GM18502 (cell line): ENCODE measurements at regions not wholly inside any gene's neighbourhood (a gene's known extent, or its start where the extent isn't known, plus 50 kb on each side); places are given as distances from the start of the nearest gene placed in this dataset.

ENCODE experiments used
- ATAC-seq: cut with Tn5 transposase; IDR thresholded peaks from one replicate; pipeline ENCODE4 v1.9.1; 2021; ENCODE audit warnings: mild to moderate bottlenecking; ENCODE audit not compliant: unreplicated experiment, poor library complexity

GRCh38 chr12:93191423-93191822 lies 186.3 kb upstream of the NUDT4 start:
- ATAC-seq, result no peak

DNA sequence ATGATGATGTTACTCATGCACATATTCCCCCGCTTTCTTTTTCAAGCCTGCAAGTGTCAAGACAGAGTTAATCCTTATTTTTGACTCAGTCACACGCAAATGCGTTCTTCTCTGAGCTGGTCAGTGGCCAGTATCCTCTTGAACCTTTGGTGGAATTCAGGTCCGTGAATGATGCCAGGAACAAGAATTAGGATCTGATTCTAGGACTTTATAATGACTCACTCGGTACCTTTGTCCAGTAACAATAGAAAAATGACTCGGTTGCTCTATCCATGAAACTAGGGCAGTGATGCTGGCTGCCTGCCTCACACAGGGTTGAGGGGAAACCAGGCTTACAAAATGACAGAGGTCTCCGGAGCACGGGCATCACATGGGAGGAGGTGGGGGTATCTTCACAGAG lies 185.8 kb upstream of the NUDT4 start:
- no peak for ATAC-seq

- ATAC-seq, result no peak
Measured at GRCh38 chr12:93192878-93193277, 184.8 kb upstream of the NUDT4 start.

DNA sequence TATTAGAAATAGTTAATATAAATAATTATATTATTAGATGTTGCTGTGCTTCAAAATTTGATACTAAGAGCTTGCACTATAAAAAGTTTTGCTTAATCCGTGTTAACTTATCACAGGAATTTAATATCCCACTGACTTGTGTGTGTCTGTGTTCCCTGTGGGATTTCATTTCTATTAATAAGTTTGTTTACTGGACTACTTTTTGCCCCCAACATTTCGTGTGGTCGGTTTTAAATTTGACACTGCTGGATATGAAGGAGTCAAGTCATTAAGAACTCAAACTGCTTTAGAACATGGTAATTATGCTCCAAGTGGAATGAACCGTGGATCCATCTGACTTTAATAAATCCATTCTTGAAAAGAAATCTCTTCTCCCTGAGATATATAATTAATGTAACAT lies 182.2 kb upstream of the NUDT4 start:
- ATAC-seq, result no peak

- no peak for ATAC-seq
Measured at GRCh38 chr12:93197067-93197593, 180.6 kb upstream of the NUDT4 start.

- no peak for ATAC-seq
Measured at GRCh38 chr12:93198086-93198485, 179.6 kb upstream of the NUDT4 start.

DNA sequence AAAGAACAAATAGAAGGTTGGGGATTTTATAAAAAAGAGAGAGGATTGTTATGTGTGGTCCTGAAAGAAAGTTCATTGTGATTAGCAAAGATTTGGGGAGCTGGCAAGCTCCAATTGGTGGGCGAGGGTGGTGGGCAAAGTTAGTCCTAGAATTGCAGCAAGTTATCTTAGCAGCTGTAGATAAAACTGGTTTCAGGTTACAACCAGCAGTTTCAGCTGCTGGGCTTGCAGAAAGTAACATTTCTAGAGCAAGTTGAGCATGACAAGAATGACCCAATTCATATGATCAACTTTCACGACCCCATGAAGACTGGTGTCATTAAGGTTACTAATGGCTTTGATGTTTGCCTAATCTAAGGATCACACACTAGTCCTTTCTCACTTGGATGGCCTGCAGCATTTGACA lies 177.9 kb upstream of the NUDT4 start:
- no peak for ATAC-seq

DNA sequence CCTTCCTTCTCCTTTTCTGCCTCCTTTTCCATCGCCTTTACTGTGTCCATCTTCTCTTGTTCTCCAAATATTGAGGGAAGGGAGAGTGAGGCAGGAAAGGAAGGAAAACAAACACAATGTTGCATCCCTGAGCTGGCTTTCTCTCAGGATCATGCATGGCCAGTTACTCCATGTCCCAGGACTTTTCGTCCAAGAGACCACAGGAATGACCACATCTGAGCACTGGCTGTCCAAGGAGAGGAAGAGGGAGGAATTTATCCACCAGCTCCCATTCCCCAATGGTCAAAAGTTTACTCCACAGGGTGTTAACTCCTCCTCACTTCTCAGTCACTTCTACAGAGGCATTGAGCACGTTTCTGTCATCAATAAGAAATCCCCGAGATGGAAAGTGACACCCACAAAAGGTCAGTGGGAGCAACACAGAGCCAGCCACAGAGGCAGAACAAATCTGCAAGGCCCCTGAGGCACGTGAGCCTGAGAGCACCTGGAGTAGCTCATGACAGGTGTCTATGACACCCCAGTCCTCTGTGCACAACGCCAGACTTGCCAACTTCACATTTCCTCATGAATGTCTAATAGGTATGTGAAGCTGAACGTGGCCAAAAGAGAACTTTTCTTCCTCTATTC lies 177.3 kb upstream of the NUDT4 start:
- no peak for ATAC-seq

DNA sequence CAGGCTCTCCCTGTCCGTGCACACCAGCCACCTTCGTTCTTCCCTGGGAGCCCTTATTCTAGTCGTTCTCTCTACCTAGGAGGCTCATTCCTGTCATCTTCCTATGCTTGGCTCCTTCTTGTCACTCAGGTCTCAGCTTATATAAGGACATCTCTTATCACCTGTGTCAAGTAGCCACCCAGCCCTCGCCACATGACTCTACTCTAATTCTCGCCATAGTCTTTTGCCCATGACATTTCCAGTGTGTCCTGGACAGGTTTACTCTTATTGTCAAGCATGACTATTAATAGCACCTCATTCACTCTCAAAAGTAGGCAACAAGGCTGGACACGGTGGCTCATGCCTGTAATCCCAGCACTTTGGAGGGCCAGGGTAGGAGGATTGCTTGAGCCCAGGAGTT lies 175.7 kb upstream of the NUDT4 start:
- ATAC-seq, result no peak

DNA sequence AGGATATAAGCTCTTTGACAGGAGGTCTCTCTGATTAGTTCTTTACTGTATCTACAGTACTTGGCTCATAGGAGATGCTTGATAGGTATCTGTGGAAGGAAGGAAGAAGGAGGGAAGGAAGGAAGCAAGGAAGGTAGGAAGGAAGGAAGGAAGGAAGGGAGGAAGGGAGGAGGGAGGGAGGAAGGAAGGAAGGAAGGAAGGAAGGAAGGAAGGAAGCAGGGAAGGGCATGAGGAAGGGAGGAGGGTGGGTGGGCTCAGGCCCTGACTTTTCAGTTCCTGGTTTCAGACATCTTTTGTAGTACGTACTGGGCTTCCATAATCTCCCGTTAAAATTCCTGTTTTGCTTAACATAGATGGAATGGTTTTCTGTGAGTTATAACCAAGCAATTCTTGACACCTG lies 175.0 kb upstream of the NUDT4 start:
- ATAC-seq, result no peak

- no peak for ATAC-seq
Measured at GRCh38 chr12:93203361-93203760, 174.4 kb upstream of the NUDT4 start.

DNA sequence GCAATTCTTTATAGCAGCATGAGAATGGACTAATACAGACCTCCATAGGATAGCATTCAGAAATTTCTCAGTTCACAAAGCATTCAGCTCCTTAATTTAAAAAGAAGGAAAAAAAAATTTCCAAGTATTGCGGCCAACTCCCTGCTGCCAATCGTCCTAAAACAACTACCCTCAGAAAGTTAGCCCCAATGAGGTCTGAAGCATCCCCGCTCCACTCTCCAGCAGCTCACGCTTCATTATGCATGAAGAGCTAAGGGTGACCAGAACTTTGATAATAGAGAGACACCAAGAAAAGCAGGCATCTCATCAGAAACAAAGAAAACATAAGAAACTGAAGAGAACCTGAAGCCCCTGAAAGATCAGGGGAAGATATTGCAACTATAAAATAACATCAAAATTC lies 172.8 kb upstream of the NUDT4 start:
- ATAC-seq, result no peak

DNA sequence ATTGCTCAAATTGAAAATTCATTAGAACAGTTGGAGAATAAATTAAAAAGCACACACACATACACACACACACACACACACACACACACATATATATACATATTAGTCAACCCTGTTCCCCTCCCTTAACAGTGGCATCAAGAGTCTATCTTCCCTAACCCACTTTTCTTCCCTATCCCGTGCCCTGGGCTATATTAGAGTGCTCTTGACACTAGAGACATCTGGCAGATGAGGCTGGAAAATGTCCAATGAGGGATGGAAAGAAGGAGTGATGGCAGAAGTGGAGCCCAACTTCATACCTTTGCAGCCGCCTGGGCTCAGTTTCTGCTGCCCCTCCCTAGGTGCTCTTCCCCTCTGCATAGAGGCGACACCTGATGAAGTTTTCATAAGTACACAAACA lies 172.4 kb upstream of the NUDT4 start:
- no peak for ATAC-seq

- ATAC-seq, result no peak
Measured at GRCh38 chr12:93208011-93208410, 169.7 kb upstream of the NUDT4 start.

GRCh38 chr12:93214523-93215289 lies 163.0 kb upstream of the NUDT4 start:
- ATAC-seq, result no peak

GRCh38 chr12:93215290-93215678 lies 162.4 kb upstream of the NUDT4 start:
- no peak for ATAC-seq

GRCh38 chr12:93219947-93220346 lies 157.8 kb upstream of the NUDT4 start:
- no peak for ATAC-seq

GRCh38 chr12:93221841-93222240 lies 155.9 kb upstream of the NUDT4 start:
- no peak for ATAC-seq

DNA sequence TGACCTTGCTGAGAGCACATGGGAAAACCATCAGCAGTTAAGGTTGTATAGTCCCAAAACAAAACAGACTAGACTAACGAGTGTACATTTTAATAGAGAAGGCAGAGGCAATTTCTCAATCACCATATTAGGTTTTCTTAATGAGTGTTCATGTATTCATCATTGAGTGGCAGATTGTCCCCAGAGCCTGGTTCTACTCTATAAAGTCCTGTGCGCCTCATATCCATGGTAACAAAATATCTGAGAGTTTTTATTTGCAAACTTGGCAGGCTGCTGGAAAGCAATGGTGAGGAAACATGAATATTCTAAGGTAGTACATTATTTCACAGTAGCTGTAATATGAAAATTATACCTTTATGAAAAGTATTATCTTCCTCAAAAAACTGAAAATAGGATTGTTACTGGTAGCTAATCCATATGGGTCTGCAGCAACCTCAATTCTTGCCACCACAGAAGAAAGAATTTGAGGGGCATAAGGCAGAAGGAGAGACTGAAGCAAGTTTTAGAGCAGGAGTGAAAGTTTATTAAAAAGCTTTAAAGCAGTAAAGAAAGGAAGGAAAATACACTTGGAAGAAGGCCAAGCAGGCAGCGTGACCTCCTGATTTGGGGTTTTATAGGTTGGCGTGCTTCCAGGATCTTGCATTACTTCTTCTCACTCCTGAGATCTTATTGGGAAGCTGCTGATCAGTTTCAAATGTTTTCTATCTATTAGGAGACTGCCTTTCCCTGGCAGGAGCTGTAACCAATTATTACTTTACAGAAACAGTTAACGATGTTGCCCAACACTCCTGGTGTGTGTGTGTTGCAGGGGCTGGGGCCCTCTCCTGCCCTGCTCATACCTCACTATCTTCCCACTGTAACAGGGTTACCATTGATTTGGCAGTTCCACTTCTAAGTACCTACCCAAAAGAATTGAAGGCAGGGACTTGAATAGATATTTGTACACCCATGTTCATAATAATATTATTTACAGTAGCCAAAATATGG lies 154.0 kb upstream of the NUDT4 start:
- no peak for ATAC-seq

DNA sequence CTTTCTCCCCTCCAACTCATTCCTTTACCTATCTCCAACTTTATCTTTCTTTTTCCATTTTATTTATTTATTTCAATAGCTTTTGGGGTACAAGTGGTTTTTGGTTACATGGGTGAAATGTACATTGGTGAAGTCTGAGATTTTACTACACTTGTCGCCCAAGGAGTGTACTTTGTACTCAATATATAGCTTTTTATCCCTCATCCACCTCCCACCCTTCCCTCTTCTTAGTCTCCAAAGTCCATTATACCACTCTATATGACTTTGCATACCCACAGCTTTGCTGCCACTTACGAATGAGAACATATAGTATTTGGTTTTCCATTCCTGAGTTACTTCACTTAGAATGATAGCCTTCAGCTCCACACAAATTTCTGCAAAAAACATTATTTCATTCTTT lies 152.6 kb upstream of the NUDT4 start:
- ATAC-seq, result no peak

DNA sequence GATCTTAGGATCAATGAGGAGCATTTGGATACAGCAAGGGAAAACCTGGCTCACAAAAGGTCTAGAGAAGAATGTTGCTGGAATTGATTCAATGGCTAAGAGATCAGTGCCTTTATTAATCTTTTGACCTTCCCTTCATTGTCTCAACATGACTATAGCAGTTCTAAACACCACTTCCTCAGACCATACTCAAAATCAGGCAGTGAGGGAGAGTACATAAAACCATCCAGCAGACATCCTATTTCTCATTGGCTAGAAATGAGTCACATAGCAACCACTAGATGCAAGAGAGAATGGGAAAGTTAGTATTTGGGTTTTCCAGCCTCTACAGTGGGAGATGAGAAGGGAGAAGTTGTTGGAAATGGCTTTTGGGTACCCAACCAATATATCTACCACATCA lies 151.4 kb upstream of the NUDT4 start:
- no peak for ATAC-seq
